ENCODE measurements at regions not wholly inside any gene's neighbourhood (a gene's known extent, or its start where the extent isn't known, plus 50 kb on each side); places are given as distances from the start of the nearest gene placed in this dataset.

- Histone ChIP-seq H4K5ac (ENCODE audit: low read depth, low read length) (no peak overlapping the region), H3K79me1 (ENCODE audit: low read depth in 1 of 2, low read length in 2 of 2) (no peaks in the 10 kb centered on the region), H3K14ac (replicated peaks; ENCODE audit: low read depth, low read length) (no peak overlapping the region), H3K18ac (ENCODE audit: low read depth, low read length) (no peak overlapping the region), H2BK20ac (ENCODE audit: low read depth, low read length) (no peak overlapping the region), H4K8ac (ENCODE audit: low read depth in 2 of 2, low read length in 2 of 2) (no peak overlapping the region), H3K4me1 (ENCODE audit: control insufficient read depth, insufficient read depth, low read length) (no peaks in the 10 kb centered on the region), H4K20me1 (ENCODE audit: insufficient read depth, low read length) (no peaks in the 10 kb centered on the region), H2AK9ac (replicated peaks; ENCODE audit: low read depth, low read length, poor library complexity) (no peak overlapping the region), H3K4me3 (ENCODE audit: insufficient read depth, low read depth, low read length) (no peak overlapping the region), H3K36me3 (ENCODE audit: control insufficient read depth, insufficient read depth, low read length) (no peaks in the 10 kb centered on the region), H3K9ac (ENCODE audit: low read depth, low read length) (no peak overlapping the region), H2AK5ac (ENCODE audit: low read depth, low read length) (no peak overlapping the region), H3K27me3 (ENCODE audit: control insufficient read depth, insufficient read depth, low read length) (no peaks in the 10 kb centered on the region), H3K23ac (ENCODE audit: low read depth, low read length) (no peak overlapping the region), H2BK120ac (ENCODE audit: low read depth, low read length) (no peak overlapping the region), H2BK15ac (ENCODE audit: low read depth, low read length) (no peak overlapping the region), H3K4ac (ENCODE audit: low read depth, low read length) (no peak overlapping the region), H3K9me1 (ENCODE audit: insufficient read depth, low read length) (no peaks in the 10 kb centered on the region), H3K56ac (ENCODE audit: extremely low read depth, insufficient read depth, low read length) (no peak overlapping the region), H4K91ac (ENCODE audit: insufficient read depth, low read depth, low read length) (no peak overlapping the region), H2BK5ac (ENCODE audit: low read depth, low read length, poor library complexity, severe bottlenecking) (no peak overlapping the region), H3K27ac (ENCODE audit: insufficient read depth, low read length) (no peak overlapping the region), H2AFZ (replicated peaks; ENCODE audit: low read length, poor library complexity) (no peak overlapping the region), H3K4me2 (ENCODE audit: low read depth, low read length) (no peak overlapping the region), H3K9me3 (ENCODE audit: control insufficient read depth, insufficient read depth, low read length) (no peaks in the 10 kb centered on the region)
- intact Hi-C loops (cut with micrococcal nuclease) = no loop called here
- POLR2A ChIA-PET (ENCODE audit: unreplicated experiment) = no interaction called here
- ATAC-seq (ENCODE audit: low read depth) (no peak), DNase-seq (no peak)
- CTCF ChIA-PET = no interaction called here
- no CpG with 5 or more reads among the region's 7 CpGs for WGBS, 2 experiments (ENCODE audit: extremely low coverage in 2 of 2, insufficient read length in 1 of 2)
- no peak for TF ChIP-seq MXI1 (IDR thresholded peaks at IDR 0.05; ENCODE audit: borderline replicate concordance, low read depth, low read length)
- no peak for TF ChIP-seq BHLHE40 (IDR thresholded peaks at IDR 0.05; ENCODE audit: low read depth, low read length)
- TF ChIP-seq RAD21 (IDR thresholded peaks at IDR 0.05; ENCODE audit: low read length) = no peak
- TF ChIP-seq MAFK (IDR thresholded peaks at IDR 0.05; ENCODE audit: low read depth, low read length) = no peak
- no peak for TF ChIP-seq CTCF (conservative IDR thresholded peaks at IDR 0.05; ENCODE audit: low read depth, low read length)
- no peak for TF ChIP-seq FOS (IDR thresholded peaks at IDR 0.05; ENCODE audit: low read depth, low read length)
- no peak for TF ChIP-seq USF2 (IDR thresholded peaks at IDR 0.05; ENCODE audit: low read depth, low read length)
- dilution Hi-C loops (cut with HindIII; ENCODE audit: low sequenced_read_pairs, unreplicated experiment) = no loop called here
- in situ Hi-C loops (cut with MboI; ENCODE audit: low sequenced_read_pairs) = no loop called here
- no TSS peak for BruUV-seq (replicated peaks)
These were observed 50.6 kb upstream of the IRX6 start for GRCh38 chr16:55273356-55273755.

Measured in IMR-90 (cell line).